Esophagus mucosa (tissue), 1 donor: ENCODE measurements at regions not wholly inside any gene's neighbourhood (a gene's known extent, or its start where the extent isn't known, plus 50 kb on each side); places are given as distances from the start of the nearest gene placed in this dataset.
A peak's percentile ranks its signal among the peaks of the same experiment; 100 is the strongest.

Experiments used
- ATAC-seq: fragments of 200-7000 bp; cut with Tn5 transposase; one replicate; pipeline ENCODE4 v1.9.1; 2020
- donor health status: DM: yes; HTN: yes; CAD: no.

- ATAC-seq, result no peak
These were observed 675.4 kb downstream of the SEMA5A start for GRCh38 chr5:8870349-8870958.

- ATAC-seq, result no peak
These were observed 674.9 kb downstream of the SEMA5A start for GRCh38 chr5:8870959-8871355.

GRCh38 chr5:8871446-8871845 is 674.4 kb downstream of the SEMA5A start:
- ATAC-seq, result no peak

- ATAC-seq, result no peak
These were observed 670.2 kb downstream of the SEMA5A start for GRCh38 chr5:8875722-8876121.

- no peak for ATAC-seq
These were observed 666.6 kb downstream of the SEMA5A start for GRCh38 chr5:8879248-8879647.

- no peak for ATAC-seq
These were observed 661.8 kb downstream of the SEMA5A start for GRCh38 chr5:8884029-8884428.

- ATAC-seq, result no peak
These were observed 652.9 kb downstream of the SEMA5A start for GRCh38 chr5:8892926-8893325.

GRCh38 chr5:8894031-8894430 is 651.8 kb downstream of the SEMA5A start:
- no peak for ATAC-seq

- ATAC-seq, result no peak
These were observed 650.8 kb downstream of the SEMA5A start for GRCh38 chr5:8895062-8895461.

- no peak for ATAC-seq
These were observed 650.3 kb downstream of the SEMA5A start for GRCh38 chr5:8895599-8895998.

- ATAC-seq, result no peak
These were observed 648.6 kb downstream of the SEMA5A start for GRCh38 chr5:8897316-8897715.

- ATAC-seq, result no peak
These were observed 640.9 kb downstream of the SEMA5A start for GRCh38 chr5:8905021-8905420.

GRCh38 chr5:8906303-8906967 is 639.4 kb downstream of the SEMA5A start:
- ATAC-seq, result peak; percentile 81

- peak; percentile 86 for ATAC-seq
These were observed 638.6 kb downstream of the SEMA5A start for GRCh38 chr5:8907168-8907868.

GRCh38 chr5:8908055-8908683 is 637.7 kb downstream of the SEMA5A start:
- ATAC-seq, result peak; percentile 72

- no peak for ATAC-seq
These were observed 633.8 kb downstream of the SEMA5A start for GRCh38 chr5:8912106-8912505.

GRCh38 chr5:8913522-8913921 is 632.4 kb downstream of the SEMA5A start:
- no peak for ATAC-seq

GRCh38 chr5:8919096-8919495 is 626.8 kb downstream of the SEMA5A start:
- ATAC-seq, result no peak

GRCh38 chr5:8923526-8923925 is 622.3 kb downstream of the SEMA5A start:
- ATAC-seq, result no peak

GRCh38 chr5:8924054-8924793 is 621.7 kb downstream of the SEMA5A start:
- no peak for ATAC-seq

- no peak for ATAC-seq
These were observed 615.9 kb downstream of the SEMA5A start for GRCh38 chr5:8930021-8930420.

GRCh38 chr5:8934455-8934854 is 611.4 kb downstream of the SEMA5A start:
- no peak for ATAC-seq

- ATAC-seq, result no peak
These were observed 604.9 kb downstream of the SEMA5A start for GRCh38 chr5:8940934-8941333.
